ENCODE measurements at regions not wholly inside any gene's neighbourhood (a gene's known extent, or its start where the extent isn't known, plus 50 kb on each side); places are given as distances from the start of the nearest gene placed in this dataset.

DNA sequence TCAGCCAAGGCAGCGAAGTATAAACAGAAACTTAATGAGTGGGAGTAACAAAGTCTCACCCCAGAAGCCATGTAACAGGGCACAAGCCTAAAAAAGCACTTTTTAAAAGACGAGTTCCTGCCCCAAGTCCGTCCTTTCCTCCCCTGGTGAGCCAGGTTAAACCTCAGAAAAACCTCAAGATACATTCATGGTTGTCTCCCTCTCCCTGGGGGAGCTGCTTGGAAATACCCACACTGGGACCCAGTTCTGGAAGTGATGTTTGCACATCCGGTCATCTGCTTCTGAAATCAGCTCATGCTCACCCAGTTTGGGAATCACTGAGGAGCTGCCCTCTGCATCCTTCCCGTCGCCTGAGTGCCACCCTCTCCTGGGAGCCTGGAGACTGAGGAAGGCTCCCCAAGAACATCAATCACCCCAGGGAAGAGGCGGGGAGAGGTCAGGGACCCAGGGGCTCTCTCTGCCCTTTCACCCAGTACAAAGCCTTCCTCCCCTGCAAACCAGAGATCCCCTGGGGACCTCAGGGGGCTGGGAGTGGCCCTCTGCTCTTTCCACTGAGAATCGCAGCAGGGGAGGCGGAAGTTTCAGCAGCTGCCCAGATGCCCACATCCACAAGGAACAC lies 150.6 kb upstream of the AGAP1 start:
- Histone ChIP-seq H3K27ac (ENCODE audit: low read depth, low read length) (no peak overlapping the region), H3K79me1 (ENCODE audit: low read depth, low read length) (0 out of 2 replicates have a peak, but pooled peaks cover 2% of the 10 kb centered on the region), H3K4ac (replicated peaks; ENCODE audit: insufficient read length, low read depth, low read length) (no peak overlapping the region), H3K23ac (ENCODE audit: insufficient read length) (no peak overlapping the region), H3K18ac (ENCODE audit: extremely low read depth, low read length) (no peak overlapping the region), H4K8ac (ENCODE audit: extremely low read depth, insufficient read depth, low read length) (no peak overlapping the region), H3K36me3 (ENCODE audit: control insufficient read depth in 2 of 4, insufficient read depth in 4 of 4, low read length in 3 of 4) (no peaks in the 10 kb centered on the region), H4K20me1 (replicated peaks in 1 of 2; ENCODE audit: control insufficient read depth in 1 of 2, insufficient read depth in 2 of 2, low read length in 2 of 2) (peaks cover 0 to 18% of the 10 kb centered on the region in 2 experiments), H3K27me3 (replicated peaks in 1 of 4; ENCODE audit: control insufficient read depth in 3 of 4, extremely low read depth in 1 of 4, insufficient read depth in 3 of 4, low read length in 3 of 4) (no peaks in the 10 kb centered on the region), H2BK20ac (ENCODE audit: low read length) (no peak overlapping the region), H3K4me1 (replicated peaks in 1 of 4; ENCODE audit: control insufficient read depth in 3 of 4, insufficient read depth in 4 of 4, low read length in 3 of 4) (no peaks in the 10 kb centered on the region; a peak in 1 of 7 replicates), H2AK5ac (ENCODE audit: low read depth, low read length) (no peak overlapping the region), H3K4me3 (ENCODE audit: extremely low read depth in 1 of 4, insufficient read depth in 2 of 4, low read depth in 3 of 4, low read length in 4 of 4) (no peak overlapping the region), H3K9me3 (ENCODE audit: insufficient read depth in 2 of 2, low read depth in 1 of 2, low read length in 1 of 2) (0 out of 4 replicates have a peak, but pooled peaks cover 0 to 3% of the 10 kb centered on the region in 2 experiments), H3K23me2 (ENCODE audit: low read depth, low read length) (peaks cover 17% of the 10 kb centered on the region), H2BK120ac (replicated peaks; ENCODE audit: low read depth, low read length) (no peak overlapping the region), H2BK12ac (ENCODE audit: low read depth, low read length) (no peak overlapping the region), H3K56ac (replicated peaks; ENCODE audit: insufficient read length, low read depth, low read length) (no peak overlapping the region), H2AFZ (ENCODE audit: low read length) (no peak overlapping the region), H3K4me2 (ENCODE audit: insufficient read depth in 1 of 2, low read depth in 2 of 2, low read length in 2 of 2) (no peak overlapping the region), H3K9ac (replicated peaks in 1 of 4; ENCODE audit: extremely low read depth in 1 of 4, low read depth in 3 of 4, low read length in 3 of 4) (no peak overlapping the region), H3K79me2 (ENCODE audit: control insufficient read depth in 1 of 2, insufficient read depth in 2 of 2, low read length in 2 of 2) (peaks cover 0 to 3% of the 10 kb centered on the region in 2 experiments; a peak in 1 of 4 replicates), H2BK5ac (ENCODE audit: low read depth, low read length) (no peak overlapping the region), H4K91ac (replicated peaks; ENCODE audit: insufficient read length, low read length) (no peak overlapping the region), H3K14ac (ENCODE audit: insufficient read length) (no peak overlapping the region), H2BK15ac (ENCODE audit: low read length) (no peak overlapping the region), H4K5ac (ENCODE audit: insufficient read length, low read depth, low read length) (no peak overlapping the region)
- ChIA-PET POLR2A (ENCODE audit: partially characterized antibody) (no interaction called here), CTCF (ENCODE audit: partially characterized antibody) (no interaction called here)
- WGBS, 2 experiments (ENCODE audit: extremely low coverage in 1 of 2, insufficient coverage in 1 of 2, insufficient read length in 1 of 2, insufficient replicate concordance in 2 of 2, low coverage in 1 of 2, low lambda C conversion rate in 2 of 2, missing lambda C conversion rate in 1 of 2) = 87% methylated on average over 9 of the region's 9 CpGs; no CpG with 5 or more reads in 1 of the 2 experiments
- DNase-seq (ENCODE audit: low read depth in 1 of 2, low spot score in 2 of 2) (no peak), FAIRE-seq (no peak)
- TF ChIP-seq CBX8 (IDR thresholded peaks at IDR 0.05; ENCODE audit: borderline replicate concordance, low read depth, low read length) = no peak
- no peak for TF ChIP-seq ZNF274 (IDR thresholded peaks at IDR 0.05; ENCODE audit: borderline replicate concordance, extremely low read depth, low read length)
- TF ChIP-seq EGR1 (IDR thresholded peaks at IDR 0.05; ENCODE audit: borderline replicate concordance, low read depth, low read length) = no peak
- TF ChIP-seq RAD21 (IDR thresholded peaks at IDR 0.05 in 1 of 2, conservative IDR thresholded peaks at IDR 0.05 in 1 of 2; ENCODE audit: low read depth in 2 of 2, low read length in 2 of 2) = no peak
- TF ChIP-seq JUND (IDR thresholded peaks at IDR 0.05; ENCODE audit: low read length) = no peak
- no peak for TF ChIP-seq GTF2F1 (IDR thresholded peaks at IDR 0.05; ENCODE audit: borderline replicate concordance, low read depth, low read length)
- no peak for TF ChIP-seq SAP30 (IDR thresholded peaks at IDR 0.05; ENCODE audit: insufficient read depth, insufficient replicate concordance, low read length)
- TF ChIP-seq HDAC6 (IDR thresholded peaks at IDR 0.05; ENCODE audit: low read depth, low read length) = no peak
- TF ChIP-seq, protein P1, sequence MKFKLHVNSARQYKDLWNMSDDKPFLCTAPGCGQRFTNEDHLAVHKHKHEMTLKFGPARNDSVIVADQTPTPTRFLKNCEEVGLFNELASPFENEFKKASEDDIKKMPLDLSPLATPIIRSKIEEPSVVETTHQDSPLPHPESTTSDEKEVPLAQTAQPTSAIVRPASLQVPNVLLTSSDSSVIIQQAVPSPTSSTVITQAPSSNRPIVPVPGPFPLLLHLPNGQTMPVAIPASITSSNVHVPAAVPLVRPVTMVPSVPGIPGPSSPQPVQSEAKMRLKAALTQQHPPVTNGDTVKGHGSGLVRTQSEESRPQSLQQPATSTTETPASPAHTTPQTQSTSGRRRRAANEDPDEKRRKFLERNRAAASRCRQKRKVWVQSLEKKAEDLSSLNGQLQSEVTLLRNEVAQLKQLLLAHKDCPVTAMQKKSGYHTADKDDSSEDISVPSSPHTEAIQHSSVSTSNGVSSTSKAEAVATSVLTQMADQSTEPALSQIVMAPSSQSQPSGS (IDR thresholded peaks at IDR 0.05; ENCODE audit: low read length) = no peak
